H9 (cell line): ENCODE measurements at regions not wholly inside any gene's neighbourhood (a gene's known extent, or its start where the extent isn't known, plus 50 kb on each side); places are given as distances from the start of the nearest gene placed in this dataset.

Source experiments
- DNase-seq: peaks from one replicate; pipeline ENCODE4 v3.0.0-alpha.2; 2017
- H2AFZ ChIP-seq: one replicate; pipeline ENCODE4 v1.6.1; 2013; ENCODE audit warnings: mild to moderate bottlenecking, low read length, control low read depth, moderate library complexity
- H2AK5ac ChIP-seq: 2 replicates; pipeline ENCODE4 v1.6.1; 2013; ENCODE audit warnings: low read length, control low read depth, mixed read lengths; ENCODE audit not compliant: insufficient read length
- H2BK120ac ChIP-seq: one replicate; pipeline ENCODE4 v1.6.1; 2013; ENCODE audit warnings: low read depth, mild to moderate bottlenecking, low read length, control low read depth, inconsistent platforms; ENCODE audit not compliant: poor library complexity, severe bottlenecking
- H2BK12ac ChIP-seq: 2 replicates; pipeline ENCODE4 v1.6.1; 2013; ENCODE audit warnings: low read length, control low read depth, mixed read lengths, low read depth; ENCODE audit not compliant: insufficient read length
- H2BK15ac ChIP-seq: 2 replicates; pipeline ENCODE4 v1.6.1; 2013; ENCODE audit warnings: low read depth, low read length, control low read depth
- H2BK20ac ChIP-seq: one replicate; pipeline ENCODE4 v1.6.1; 2013; ENCODE audit warnings: low read depth, mild to moderate bottlenecking, low read length, control low read depth, inconsistent platforms; ENCODE audit not compliant: poor library complexity, severe bottlenecking
- H2BK5ac ChIP-seq: 2 replicates; pipeline ENCODE4 v1.6.1; 2013; ENCODE audit warnings: low read length, control low read depth, mixed read lengths; ENCODE audit not compliant: insufficient read length
- H3K14ac ChIP-seq: 2 replicates; pipeline ENCODE4 v1.6.1; 2013; ENCODE audit warnings: low read length, control low read depth; ENCODE audit not compliant: insufficient read depth
- H3K18ac ChIP-seq: 2 replicates; pipeline ENCODE4 v1.6.1; 2013; ENCODE audit warnings: low read depth, mild to moderate bottlenecking, mixed read lengths, low read length, control low read depth; ENCODE audit not compliant: insufficient read length
- H3K23ac ChIP-seq: 2 replicates; pipeline ENCODE4 v1.6.1; 2013; ENCODE audit warnings: low read length, control low read depth, mixed read lengths, low read depth; ENCODE audit not compliant: insufficient read length
- H3K23me2 ChIP-seq: 2 replicates; pipeline ENCODE4 v1.6.1; 2013; ENCODE audit warnings: low read depth, mild to moderate bottlenecking, mixed read lengths, low read length, control low read depth; ENCODE audit not compliant: insufficient read length, poor library complexity, severe bottlenecking
- H3K27ac ChIP-seq: 2 replicates; pipeline ENCODE4 v1.5.1; 2013; ENCODE audit warnings: low read length, control low read depth, mixed read lengths, low read depth; ENCODE audit not compliant: insufficient read length
- H3K27me3 ChIP-seq: 2 replicates; pipeline ENCODE4 v1.6.1; 2013; ENCODE audit warnings: low read length, control low read depth, inconsistent platforms; ENCODE audit not compliant: insufficient read depth
- H3K4ac ChIP-seq: 2 replicates; pipeline ENCODE4 v1.6.1; 2013; ENCODE audit warnings: low read depth, mild to moderate bottlenecking, control low read depth, inconsistent platforms, low read length, moderate library complexity
- H3K4me1 ChIP-seq: 2 replicates; pipeline ENCODE4 v1.6.1; 2013; ENCODE audit warnings: low read length, control low read depth, inconsistent platforms; ENCODE audit not compliant: insufficient read depth
- H3K4me2 ChIP-seq: 2 replicates; pipeline ENCODE4 v1.6.1; 2013; ENCODE audit warnings: low read length, control low read depth, mixed read lengths; ENCODE audit not compliant: insufficient read length, insufficient read depth
- H3K56ac ChIP-seq: 2 replicates; pipeline ENCODE4 v1.6.1; 2013; ENCODE audit warnings: low read depth, mild to moderate bottlenecking, mixed read lengths, low read length, control low read depth; ENCODE audit not compliant: insufficient read length
- H3K79me1 ChIP-seq: 2 replicates; pipeline ENCODE4 v1.6.1; 2013; ENCODE audit warnings: low read depth, mild to moderate bottlenecking, moderate library complexity, low read length, control low read depth, inconsistent platforms; ENCODE audit not compliant: insufficient read depth, poor library complexity, severe bottlenecking
- H3K79me2 ChIP-seq: 2 replicates; pipeline ENCODE4 v1.6.1; 2013; ENCODE audit warnings: low read length, control low read depth, inconsistent platforms; ENCODE audit not compliant: insufficient read depth
- H3K9ac ChIP-seq: 2 replicates; pipeline ENCODE4 v1.6.1; 2013; ENCODE audit warnings: low read length, control low read depth, mixed read lengths; ENCODE audit not compliant: insufficient read length; ENCODE audit errors: extremely low read depth
- H3K9me3 ChIP-seq: one replicate; pipeline ENCODE4 v1.6.1; 2013; ENCODE audit warnings: low read depth, low read length, inconsistent platforms; ENCODE audit not compliant: control insufficient read depth
- H3T11ph ChIP-seq: one replicate; pipeline ENCODE4 v1.6.1; 2013; ENCODE audit warnings: mild to moderate bottlenecking, low read length, control low read depth, inconsistent platforms
- H4K20me1 ChIP-seq: one replicate; pipeline ENCODE4 v1.6.1; 2013; ENCODE audit not compliant: control insufficient read depth, insufficient read length, insufficient read depth
- H4K5ac ChIP-seq: 2 replicates; pipeline ENCODE4 v1.6.1; 2013; ENCODE audit warnings: low read depth, mild to moderate bottlenecking, mixed read lengths, low read length, control low read depth; ENCODE audit not compliant: insufficient read length
- H4K8ac ChIP-seq: replicated peaks from 2 replicates; pipeline ENCODE4 v1.6.1; 2013; ENCODE audit warnings: low read length, control low read depth, mixed read lengths, low read depth; ENCODE audit not compliant: insufficient read length
- H4K91ac ChIP-seq: 2 replicates; pipeline ENCODE4 v1.6.1; 2013; ENCODE audit warnings: low read depth, mild to moderate bottlenecking, moderate library complexity, mixed read lengths, low read length, control low read depth; ENCODE audit not compliant: insufficient read length
- H3K27ac Mint-ChIP-seq, 3 experiments: 2 replicates in 2 of 3; 3 replicates in 1 of 3; pipeline ENCODE4 v1.8.0; 2020 to 2021; ENCODE audit warnings: mixed read lengths in 3 of 3, mild to moderate bottlenecking in 1 of 3, moderate library complexity in 1 of 3
- H3K27me3 Mint-ChIP-seq: 2 replicates; pipeline ENCODE4 v1.8.0; 2021; ENCODE audit warnings: low read depth, mild to moderate bottlenecking, moderate library complexity, mixed read lengths
- H3K36me3 Mint-ChIP-seq, 3 experiments: 2 replicates in 2 of 3; 3 replicates in 1 of 3; pipeline ENCODE4 v1.8.0; 2020 to 2021; ENCODE audit warnings: low read depth in 3 of 3, mixed read lengths in 3 of 3; ENCODE audit not compliant: insufficient read depth in 1 of 3
- H3K4me1 Mint-ChIP-seq, 2 experiments: 2 replicates each; pipeline ENCODE4 v1.8.0; 2020; ENCODE audit warnings: mixed read lengths in 2 of 2
- H3K4me3 Mint-ChIP-seq, 2 experiments: 2 replicates in 1 of 2; 3 replicates in 1 of 2; pipeline ENCODE4 v1.8.0; 2020 to 2021; ENCODE audit warnings: mild to moderate bottlenecking in 2 of 2, mixed read lengths in 2 of 2, moderate library complexity in 1 of 2
- H3K9me3 Mint-ChIP-seq, 2 experiments: 2 replicates in 1 of 2; 3 replicates in 1 of 2; pipeline ENCODE4 v1.8.0; 2020; ENCODE audit warnings: mild to moderate bottlenecking in 2 of 2, mixed read lengths in 2 of 2, moderate library complexity in 1 of 2
- WGBS: extraction: QIAGEN DNeasy Blood & Tissue Kit; methylation state at CpG from one replicate; pipeline ENCODE4 v1.1.7; 2013; ENCODE audit warnings: missing lambda C conversion rate, low lambda C conversion rate, mixed read lengths; ENCODE audit not compliant: insufficient read length; ENCODE audit errors: extremely low coverage; 5-methylcytosine and 5-hydroxymethylcytosine counted together
- TF ChIP-seq, protein P1 (sequence below): fragments of 200-600 bp; sonication (generic); conservative IDR thresholded peaks from 3 replicates; pipeline ENCODE4 v1.8.0; 2021; ENCODE audit warnings: antibody characterized with exemption, mild to moderate bottlenecking

DNA sequence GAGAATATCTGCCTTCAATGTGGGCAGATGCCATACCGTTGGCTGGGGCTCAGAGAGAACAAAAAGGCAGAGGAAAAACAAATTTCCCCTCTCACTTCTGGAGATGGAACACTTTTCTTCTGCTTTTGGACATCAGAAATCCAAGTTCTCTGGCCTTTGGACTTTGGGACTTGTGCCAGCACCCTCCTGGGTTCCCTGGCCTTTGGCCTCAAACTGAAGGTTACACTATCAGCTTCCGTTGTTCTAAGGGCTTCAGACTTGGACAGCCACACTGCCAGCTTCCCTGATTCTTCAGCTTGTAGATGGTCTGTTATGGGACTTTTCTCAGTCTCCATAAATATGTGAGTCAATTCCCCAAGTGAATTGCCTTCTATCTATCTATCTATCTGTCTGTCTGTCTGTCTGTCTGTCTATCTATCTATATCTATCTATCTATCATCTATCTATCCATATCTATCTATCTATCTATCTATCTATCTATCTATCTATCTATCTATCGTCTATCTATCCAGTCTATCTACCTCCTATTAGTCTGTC is 778.1 kb upstream of the TMPRSS15 start:
- Histone ChIP-seq H3K27me3 (no peaks in the 10 kb centered on the region), H2BK120ac (no peak overlapping the region), H3K4me1 (no peaks in the 10 kb centered on the region), H3K27ac (no peak overlapping the region), H2AK5ac (no peak overlapping the region), H3K9ac (no peak overlapping the region), H3K79me1 (no peaks in the 10 kb centered on the region), H2BK15ac (no peak overlapping the region), H3K4me2 (no peak overlapping the region), H3K23me2 (no peaks in the 10 kb centered on the region), H2AFZ (no peak overlapping the region), H2BK20ac (no peak overlapping the region), H3K56ac (no peak overlapping the region), H3T11ph (no peak overlapping the region), H4K91ac (no peak overlapping the region), H3K4ac (no peak overlapping the region), H4K5ac (no peak overlapping the region), H3K23ac (no peak overlapping the region), H4K20me1 (no peaks in the 10 kb centered on the region), H2BK12ac (no peak overlapping the region), H4K8ac (no peak overlapping the region), H3K79me2 (no peaks in the 10 kb centered on the region), H3K18ac (no peak overlapping the region), H3K9me3 (no peaks in the 10 kb centered on the region), H3K14ac (no peak overlapping the region), H2BK5ac (no peak overlapping the region)
- no peak overlapping the region for H3K4me3 Mint-ChIP-seq
- WGBS = 100% methylated on average over 1 of the region's 3 CpGs
- H3K4me1 Mint-ChIP-seq = peaks cover 0 to 4% of the 10 kb centered on the region in 2 experiments; a peak in 2 of 4 replicates
- no peaks in the 10 kb centered on the region; a peak in 1 of 7 replicates for H3K36me3 Mint-ChIP-seq
- TF ChIP-seq, protein P1, sequence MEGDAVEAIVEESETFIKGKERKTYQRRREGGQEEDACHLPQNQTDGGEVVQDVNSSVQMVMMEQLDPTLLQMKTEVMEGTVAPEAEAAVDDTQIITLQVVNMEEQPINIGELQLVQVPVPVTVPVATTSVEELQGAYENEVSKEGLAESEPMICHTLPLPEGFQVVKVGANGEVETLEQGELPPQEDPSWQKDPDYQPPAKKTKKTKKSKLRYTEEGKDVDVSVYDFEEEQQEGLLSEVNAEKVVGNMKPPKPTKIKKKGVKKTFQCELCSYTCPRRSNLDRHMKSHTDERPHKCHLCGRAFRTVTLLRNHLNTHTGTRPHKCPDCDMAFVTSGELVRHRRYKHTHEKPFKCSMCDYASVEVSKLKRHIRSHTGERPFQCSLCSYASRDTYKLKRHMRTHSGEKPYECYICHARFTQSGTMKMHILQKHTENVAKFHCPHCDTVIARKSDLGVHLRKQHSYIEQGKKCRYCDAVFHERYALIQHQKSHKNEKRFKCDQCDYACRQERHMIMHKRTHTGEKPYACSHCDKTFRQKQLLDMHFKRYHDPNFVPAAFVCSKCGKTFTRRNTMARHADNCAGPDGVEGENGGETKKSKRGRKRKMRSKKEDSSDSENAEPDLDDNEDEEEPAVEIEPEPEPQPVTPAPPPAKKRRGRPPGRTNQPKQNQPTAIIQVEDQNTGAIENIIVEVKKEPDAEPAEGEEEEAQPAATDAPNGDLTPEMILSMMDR = no peak
- no peak for DNase-seq
- no peaks in the 10 kb centered on the region for H3K9me3 Mint-ChIP-seq
- H3K27me3 Mint-ChIP-seq = no peaks in the 10 kb centered on the region
- no peak overlapping the region for H3K27ac Mint-ChIP-seq
